ENCODE measurements at regions not wholly inside any gene's neighbourhood (a gene's known extent, or its start where the extent isn't known, plus 50 kb on each side); places are given as distances from the start of the nearest gene placed in this dataset.

GRCh38 chr13:87792878-87793277 lies 121.7 kb downstream of the SLITRK5 start:
- no peaks in the 10 kb centered on the region for H4K20me1 ChIP-seq (ENCODE audit: insufficient read depth, poor library complexity, severe bottlenecking)
- H3K4me3 ChIP-seq = no peak overlapping the region
- H3K27me3 ChIP-seq = no peaks in the 10 kb centered on the region
- H3K27ac ChIP-seq = no peak overlapping the region
- TF ChIP-seq EZH2 (IDR thresholded peaks at IDR 0.05; ENCODE audit: borderline replicate concordance) (no peak), EZH2phosphoT487 (IDR thresholded peaks at IDR 0.05; ENCODE audit: low read depth, severe bottlenecking, unreplicated experiment) (no peak)
- TF ChIP-seq, protein P1, sequence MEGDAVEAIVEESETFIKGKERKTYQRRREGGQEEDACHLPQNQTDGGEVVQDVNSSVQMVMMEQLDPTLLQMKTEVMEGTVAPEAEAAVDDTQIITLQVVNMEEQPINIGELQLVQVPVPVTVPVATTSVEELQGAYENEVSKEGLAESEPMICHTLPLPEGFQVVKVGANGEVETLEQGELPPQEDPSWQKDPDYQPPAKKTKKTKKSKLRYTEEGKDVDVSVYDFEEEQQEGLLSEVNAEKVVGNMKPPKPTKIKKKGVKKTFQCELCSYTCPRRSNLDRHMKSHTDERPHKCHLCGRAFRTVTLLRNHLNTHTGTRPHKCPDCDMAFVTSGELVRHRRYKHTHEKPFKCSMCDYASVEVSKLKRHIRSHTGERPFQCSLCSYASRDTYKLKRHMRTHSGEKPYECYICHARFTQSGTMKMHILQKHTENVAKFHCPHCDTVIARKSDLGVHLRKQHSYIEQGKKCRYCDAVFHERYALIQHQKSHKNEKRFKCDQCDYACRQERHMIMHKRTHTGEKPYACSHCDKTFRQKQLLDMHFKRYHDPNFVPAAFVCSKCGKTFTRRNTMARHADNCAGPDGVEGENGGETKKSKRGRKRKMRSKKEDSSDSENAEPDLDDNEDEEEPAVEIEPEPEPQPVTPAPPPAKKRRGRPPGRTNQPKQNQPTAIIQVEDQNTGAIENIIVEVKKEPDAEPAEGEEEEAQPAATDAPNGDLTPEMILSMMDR (IDR thresholded peaks at IDR 0.05; ENCODE audit: poor library complexity) = no peak
- no peak overlapping the region for H2AFZ ChIP-seq
- no peaks in the 10 kb centered on the region for H3K4me1 ChIP-seq (ENCODE audit: insufficient read depth)
- WGBS (ENCODE audit: low lambda C conversion rate, missing lambda C conversion rate) = 43% methylated on average over 6 of the region's 6 CpGs
- H3K36me3 ChIP-seq (replicated peaks; ENCODE audit: insufficient read depth, low read depth) = no peaks in the 10 kb centered on the region
- no peaks in the 10 kb centered on the region for H3K79me2 ChIP-seq
- H3K9me2 ChIP-seq (replicated peaks; ENCODE audit: insufficient read depth) = no peaks in the 10 kb centered on the region
- H3K9me3 ChIP-seq (ENCODE audit: low read depth) = no peaks in the 10 kb centered on the region
- H3K4me2 ChIP-seq = no peak overlapping the region
- DNase-seq (ENCODE audit: low spot score) = no peak

GRCh38 chr13:87798536-87798935 lies 127.4 kb downstream of the SLITRK5 start:
- no peak overlapping the region for H3K27ac ChIP-seq
- no peaks in the 10 kb centered on the region for H3K4me1 ChIP-seq (ENCODE audit: insufficient read depth)
- H3K9me3 ChIP-seq (ENCODE audit: low read depth) = no peaks in the 10 kb centered on the region
- no peak for TF ChIP-seq EZH2phosphoT487 (IDR thresholded peaks at IDR 0.05; ENCODE audit: low read depth, severe bottlenecking, unreplicated experiment)
- H4K20me1 ChIP-seq (ENCODE audit: insufficient read depth, poor library complexity, severe bottlenecking) = no peaks in the 10 kb centered on the region
- no peak overlapping the region for H3K4me2 ChIP-seq
- no peaks in the 10 kb centered on the region for H3K79me2 ChIP-seq
- DNase-seq (ENCODE audit: low spot score) = no peak
- H3K9me2 ChIP-seq (replicated peaks; ENCODE audit: insufficient read depth) = no peaks in the 10 kb centered on the region
- H3K36me3 ChIP-seq (replicated peaks; ENCODE audit: insufficient read depth, low read depth) = no peaks in the 10 kb centered on the region
- H3K4me3 ChIP-seq = no peak overlapping the region
- H3K27me3 ChIP-seq = no peaks in the 10 kb centered on the region
- 91% methylated on average over 2 of the region's 2 CpGs for WGBS (ENCODE audit: low lambda C conversion rate, missing lambda C conversion rate)
- no peak overlapping the region for H2AFZ ChIP-seq

DNA sequence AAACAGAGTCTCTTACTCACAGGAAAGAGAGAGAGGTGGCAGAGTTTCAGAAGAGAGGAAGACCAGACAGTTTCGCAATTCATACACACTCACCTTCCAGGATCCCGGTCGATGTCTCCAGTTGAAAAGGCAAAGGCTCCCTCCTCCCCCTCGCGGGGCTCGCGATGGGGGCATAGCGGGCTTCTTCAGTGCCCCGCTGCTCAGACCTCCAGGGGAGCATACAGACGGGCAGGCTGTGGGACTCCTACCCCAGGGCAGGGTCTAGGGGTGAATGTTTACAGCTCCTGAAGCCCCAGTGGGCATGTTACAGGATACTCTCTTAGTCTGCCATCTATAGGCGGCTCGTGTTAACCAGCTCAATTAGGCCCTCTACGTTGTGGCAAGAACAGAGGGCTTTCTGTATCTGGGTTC lies 139.2 kb downstream of the SLITRK5 start:
- no peak overlapping the region for H2AFZ ChIP-seq
- 8% methylated on average over 13 of the region's 13 CpGs for WGBS (ENCODE audit: low lambda C conversion rate, missing lambda C conversion rate)
- no peak overlapping the region for H3K27ac ChIP-seq
- no peaks in the 10 kb centered on the region for H4K20me1 ChIP-seq (ENCODE audit: insufficient read depth, poor library complexity, severe bottlenecking)
- H3K9me3 ChIP-seq (ENCODE audit: low read depth) = no peaks in the 10 kb centered on the region
- H3K36me3 ChIP-seq (replicated peaks; ENCODE audit: insufficient read depth, low read depth) = no peaks in the 10 kb centered on the region
- H3K27me3 ChIP-seq = no peaks in the 10 kb centered on the region
- H3K9me2 ChIP-seq (replicated peaks; ENCODE audit: insufficient read depth) = no peaks in the 10 kb centered on the region
- TF ChIP-seq, protein P1 (IDR thresholded peaks at IDR 0.05; ENCODE audit: poor library complexity) = peak; percentile 16
- no peak for TF ChIP-seq EZH2 (IDR thresholded peaks at IDR 0.05; ENCODE audit: borderline replicate concordance)
- H3K4me1 ChIP-seq (ENCODE audit: insufficient read depth) = no peaks in the 10 kb centered on the region
- H3K79me2 ChIP-seq = no peaks in the 10 kb centered on the region
- peak; percentile 10 for DNase-seq (ENCODE audit: low spot score)
- peak overlapping the region; percentile 68 for H3K4me2 ChIP-seq
- H3K4me3 ChIP-seq = no peak overlapping the region

DNA sequence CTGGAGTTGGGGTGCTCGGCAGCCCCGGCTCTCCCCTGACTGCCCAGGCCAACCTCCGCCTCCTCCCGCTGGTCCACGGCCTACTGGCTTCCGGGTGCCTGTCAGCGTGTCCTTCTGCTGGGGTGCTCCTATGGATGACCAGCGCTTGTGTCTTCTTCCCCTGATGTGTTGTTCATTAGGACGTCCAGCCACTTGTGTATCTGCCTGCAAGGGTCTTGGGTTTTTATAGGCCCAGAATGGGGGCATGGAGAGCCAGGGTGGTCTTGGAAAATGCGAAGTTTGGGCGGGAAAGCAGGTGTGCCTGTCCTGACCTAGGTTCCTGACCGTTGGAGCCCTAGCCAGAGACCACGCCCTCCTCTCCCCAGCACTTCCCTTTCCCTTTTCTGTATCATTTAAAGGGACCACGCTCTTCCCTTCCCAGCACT lies 139.8 kb downstream of the SLITRK5 start:
- no peaks in the 10 kb centered on the region for H3K36me3 ChIP-seq (replicated peaks; ENCODE audit: insufficient read depth, low read depth)
- no peak overlapping the region for H3K27ac ChIP-seq
- H4K20me1 ChIP-seq (ENCODE audit: insufficient read depth, poor library complexity, severe bottlenecking) = no peaks in the 10 kb centered on the region
- H3K4me3 ChIP-seq = no peak overlapping the region
- H3K9me2 ChIP-seq (replicated peaks; ENCODE audit: insufficient read depth) = no peaks in the 10 kb centered on the region
- WGBS (ENCODE audit: low lambda C conversion rate, missing lambda C conversion rate) = 84% methylated on average over 14 of the region's 14 CpGs
- DNase-seq (ENCODE audit: low spot score) = no peak
- TF ChIP-seq, protein P1 (IDR thresholded peaks at IDR 0.05; ENCODE audit: poor library complexity) = no peak
- no peak for TF ChIP-seq EZH2 (IDR thresholded peaks at IDR 0.05; ENCODE audit: borderline replicate concordance)
- no peak for TF ChIP-seq EZH2phosphoT487 (IDR thresholded peaks at IDR 0.05; ENCODE audit: low read depth, severe bottlenecking, unreplicated experiment)
- H3K4me2 ChIP-seq = no peak overlapping the region
- no peaks in the 10 kb centered on the region for H3K79me2 ChIP-seq
- H3K27me3 ChIP-seq = no peaks in the 10 kb centered on the region
- H3K9me3 ChIP-seq (ENCODE audit: low read depth) = no peaks in the 10 kb centered on the region
- no peaks in the 10 kb centered on the region for H3K4me1 ChIP-seq (ENCODE audit: insufficient read depth)
- no peak overlapping the region for H2AFZ ChIP-seq
